ENCODE measurements at regions not wholly inside any gene's neighbourhood (a gene's known extent, or its start where the extent isn't known, plus 50 kb on each side); places are given as distances from the start of the nearest gene placed in this dataset.
"Not testable (repeated sequence)": the region's sequence is repeated elsewhere in the genome, so short reads cannot be mapped to it uniquely, and the experiment has no call there.

GRCh38 chr6:93654548-93654947 is 235.2 kb upstream of the EPHA7 start:
- H3K27me3 ChIP-seq: no peaks in the 10 kb centered on the region
- H3K27ac ChIP-seq: no peak overlapping the region
- WGBS, 3 donors: 54 to 71% (median 55%) methylated on average over 2 of the region's 2 CpGs
- no peaks in the 10 kb centered on the region for H3K9me3 ChIP-seq
- H3K4me1 ChIP-seq (ENCODE audit: insufficient read depth): no peaks in the 10 kb centered on the region
- no peak for DNase-seq
- TF ChIP-seq POLR2A (IDR thresholded peaks at IDR 0.05) (no peak), CTCF (IDR thresholded peaks at IDR 0.05) (no peak), EP300 (IDR thresholded peaks at IDR 0.05) (no peak)
- no peak overlapping the region for H3K4me3 ChIP-seq
- H3K36me3 ChIP-seq: no peaks in the 10 kb centered on the region
- intact Hi-C loops (cut with DNase I): no loop called here

- DNase-seq: no peak
- Histone ChIP-seq H3K4me1 (ENCODE audit: insufficient read depth) (no peaks in the 10 kb centered on the region), H3K36me3 (no peaks in the 10 kb centered on the region), H3K9me3 (no peaks in the 10 kb centered on the region), H3K4me3 (no peak overlapping the region), H3K27me3 (no peaks in the 10 kb centered on the region), H3K27ac (no peak overlapping the region)
- WGBS, 3 donors: 88 to 93% (median 90%) methylated on average over 5 of the region's 5 CpGs
- intact Hi-C loops (cut with DNase I): no loop called here
- no peak for TF ChIP-seq CTCF (IDR thresholded peaks at IDR 0.05)
- no peak for TF ChIP-seq EP300 (IDR thresholded peaks at IDR 0.05)
- TF ChIP-seq POLR2A (IDR thresholded peaks at IDR 0.05): no peak
These were observed 225.3 kb upstream of the EPHA7 start for GRCh38 chr6:93644611-93645010.

- TF ChIP-seq CTCF (IDR thresholded peaks at IDR 0.05) (no peak), POLR2A (IDR thresholded peaks at IDR 0.05) (no peak), EP300 (IDR thresholded peaks at IDR 0.05) (no peak)
- intact Hi-C loops (cut with DNase I): no loop called here
- Histone ChIP-seq H3K4me3 (no peak overlapping the region), H3K36me3 (no peaks in the 10 kb centered on the region), H3K27me3 (no peaks in the 10 kb centered on the region), H3K4me1 (ENCODE audit: insufficient read depth) (no peaks in the 10 kb centered on the region), H3K9me3 (no peaks in the 10 kb centered on the region), H3K27ac (no peak overlapping the region)
- no peak for DNase-seq
These were observed 219.8 kb upstream of the EPHA7 start for GRCh38 chr6:93639126-93639525.

- DNase-seq; H3K9me3 ChIP-seq; H3K27me3 ChIP-seq; H3K27ac ChIP-seq; H3K36me3 ChIP-seq; intact Hi-C loops (cut with DNase I); H3K4me1 ChIP-seq (ENCODE audit: insufficient read depth); H3K4me3 ChIP-seq: not testable (repeated sequence)
- 92 to 93% (median 92%) methylated on average over 37 to 38 of the region's 38 CpGs for WGBS, 3 donors
These were observed 217.8 kb upstream of the EPHA7 start for GRCh38 chr6:93636987-93637664.

- WGBS, 3 donors: 69 to 74% (median 72%) methylated on average over 3 of the region's 3 CpGs
- intact Hi-C loops (cut with DNase I): no loop called here
- no peaks in the 10 kb centered on the region for H3K9me3 ChIP-seq
- DNase-seq: no peak
- no peaks in the 10 kb centered on the region for H3K27me3 ChIP-seq
- TF ChIP-seq POLR2A (IDR thresholded peaks at IDR 0.05): no peak
- TF ChIP-seq CTCF (IDR thresholded peaks at IDR 0.05): no peak
- TF ChIP-seq EP300 (IDR thresholded peaks at IDR 0.05): no peak
- H3K4me1 ChIP-seq (ENCODE audit: insufficient read depth): no peaks in the 10 kb centered on the region
- H3K27ac ChIP-seq: no peak overlapping the region
- H3K4me3 ChIP-seq: no peak overlapping the region
- H3K36me3 ChIP-seq: no peaks in the 10 kb centered on the region
These were observed 205.0 kb upstream of the EPHA7 start for GRCh38 chr6:93624408-93624807.

All from ovary (tissue), 7 donors.